Activated CD8-positive, alpha-beta T cell treated with anti-CD3 and anti-CD28 coated beads for 36 hours (primary cell): ENCODE measurements at regions not wholly inside any gene's neighbourhood (a gene's known extent, or its start where the extent isn't known, plus 50 kb on each side); places are given as distances from the start of the nearest gene placed in this dataset.

Experiments
- ATAC-seq: fragments of 200-7000 bp; cut with Tn5 transposase; one replicate; pipeline ENCODE4 v1.10.0; 2021; ENCODE audit warnings: mild to moderate bottlenecking, moderate library complexity
- CTCF ChIA-PET: fragments of 350-600 bp; sonication (Branson Sonifier 250); formaldehyde crosslinking; loops from one replicate; lab custom pipeline; 2021; ENCODE audit warnings: antibody characterized with exemption; lab: Charles Lee
- POLR2A ChIA-PET: fragments of 350-600 bp; sonication (Branson Sonifier 250); formaldehyde crosslinking; loops from one replicate; lab custom pipeline; 2021; ENCODE audit warnings: antibody characterized with exemption; lab: Charles Lee
- DNase-seq: peaks from one replicate; pipeline ENCODE4 v3.0.0-alpha.2; 2020
- H3K27ac Mint-ChIP-seq: one replicate; pipeline ENCODE4 v1.8.0; 2021; ENCODE audit warnings: mild to moderate bottlenecking, mixed read lengths
- H3K27me3 Mint-ChIP-seq: one replicate; pipeline ENCODE4 v1.8.0; 2021; ENCODE audit warnings: mixed read lengths
- H3K36me3 Mint-ChIP-seq: one replicate; pipeline ENCODE4 v1.8.0; 2021; ENCODE audit warnings: low read depth, mixed read lengths
- H3K4me1 Mint-ChIP-seq: one replicate; pipeline ENCODE4 v1.8.0; 2021; ENCODE audit warnings: low read depth, mixed read lengths
- H3K4me3 Mint-ChIP-seq: one replicate; pipeline ENCODE4 v1.8.0; 2021; ENCODE audit warnings: mild to moderate bottlenecking, moderate library complexity, mixed read lengths
- H3K9me3 Mint-ChIP-seq: one replicate; pipeline ENCODE4 v1.8.0; 2021; ENCODE audit warnings: mixed read lengths
- CTCF ChIP-seq: fragments of 200-600 bp; IDR thresholded peaks from one replicate; pipeline ENCODE4 v1.8.0; 2022; ENCODE audit warnings: antibody characterized with exemption, mild to moderate bottlenecking
- intact Hi-C: fragments of 100-400 bp; cut with micrococcal nuclease; formaldehyde crosslinking; loops from one replicate; pipeline ENCODE4 v1.10.0; 2022

GRCh38 chr6:168247443-168248147 lies 72.0 kb downstream of the DACT2 start:
- Mint-ChIP-seq H3K27me3 (peaks cover 1% of the 10 kb centered on the region), H3K36me3 (no peaks in the 10 kb centered on the region), H3K27ac (no peak overlapping the region), H3K9me3 (no peaks in the 10 kb centered on the region), H3K4me3 (no peak overlapping the region), H3K4me1 (no peaks in the 10 kb centered on the region)
- no peak for TF ChIP-seq CTCF
- CTCF ChIA-PET: interaction anchor here (0.9 kb wide), 1 partner anchor 16 kb away, joined by 4 read pairs; no protein-coding TSS in a partner anchor
- intact Hi-C loops: no loop called here
- DNase-seq (no peak), ATAC-seq (no peak)
- POLR2A ChIA-PET: no interaction called here

- TF ChIP-seq CTCF: no peak
- DNase-seq: no peak
- Mint-ChIP-seq H3K4me3 (no peak overlapping the region), H3K36me3 (no peaks in the 10 kb centered on the region), H3K27me3 (peaks cover 4% of the 10 kb centered on the region), H3K4me1 (no peaks in the 10 kb centered on the region), H3K9me3 (no peaks in the 10 kb centered on the region), H3K27ac (no peak overlapping the region)
- ChIA-PET POLR2A (no interaction called here), CTCF (no interaction called here)
- intact Hi-C loops: no loop called here
- no peak for ATAC-seq
These were observed 74.5 kb downstream of the DACT2 start for GRCh38 chr6:168244961-168245551.

- POLR2A ChIA-PET: no interaction called here
- Mint-ChIP-seq H3K9me3 (no peaks in the 10 kb centered on the region), H3K4me3 (no peak overlapping the region)
These were observed 75.7 kb downstream of the DACT2 start for GRCh38 chr6:168243812-168244376.

GRCh38 chr6:168242940-168243225 lies 76.7 kb downstream of the DACT2 start:
- H3K9me3 Mint-ChIP-seq: no peaks in the 10 kb centered on the region
- no peak for DNase-seq
- CTCF ChIA-PET: no interaction called here
- no peak for TF ChIP-seq CTCF
- H3K4me1 Mint-ChIP-seq: no peaks in the 10 kb centered on the region
- no peaks in the 10 kb centered on the region for H3K36me3 Mint-ChIP-seq
- no peak overlapping the region for H3K4me3 Mint-ChIP-seq
- peaks cover 2% of the 10 kb centered on the region for H3K27me3 Mint-ChIP-seq
- no peak overlapping the region for H3K27ac Mint-ChIP-seq
- intact Hi-C loops: no loop called here
- no peak for ATAC-seq
- POLR2A ChIA-PET: no interaction called here

More at GRCh38 chr6:168243812-168244376, 75.7 kb downstream of the DACT2 start:
- DNase-seq: peak; percentile 25
- H3K27ac Mint-ChIP-seq: no peak overlapping the region
- ATAC-seq: peak; percentile 55
- no peaks in the 10 kb centered on the region for H3K4me1 Mint-ChIP-seq
- CTCF ChIA-PET: no interaction called here
- intact Hi-C loops: no loop called here
- peaks cover 4% of the 10 kb centered on the region for H3K27me3 Mint-ChIP-seq
- no peak for TF ChIP-seq CTCF
- no peaks in the 10 kb centered on the region for H3K36me3 Mint-ChIP-seq
